Lower lobe of right lung (tissue), 2 donors: ENCODE measurements at regions not wholly inside any gene's neighbourhood (a gene's known extent, or its start where the extent isn't known, plus 50 kb on each side); places are given as distances from the start of the nearest gene placed in this dataset.

Source experiments
- ATAC-seq, 2 donors: fragments of 200-7000 bp; cut with Tn5 transposase; one replicate each; pipeline ENCODE4 v1.9.1; 2020 to 2022; ENCODE audit warnings: mild to moderate bottlenecking in 2 of 2, moderate library complexity in 2 of 2
- DNase-seq: peaks from one replicate; pipeline ENCODE4 v3.0.0-alpha.2; 2020
- H3K27ac ChIP-seq: fragments of 200-600 bp; one replicate; pipeline ENCODE4 v1.8.0; 2022
- H3K27me3 ChIP-seq: fragments of 200-600 bp; one replicate; pipeline ENCODE4 v1.8.0; 2022; ENCODE audit warnings: low read depth
- H3K36me3 ChIP-seq: fragments of 200-600 bp; one replicate; pipeline ENCODE4 v1.8.0; 2022; ENCODE audit warnings: mild to moderate bottlenecking
- H3K4me1 ChIP-seq: fragments of 200-600 bp; one replicate; pipeline ENCODE4 v1.8.0; 2022
- H3K4me3 ChIP-seq: fragments of 200-600 bp; one replicate; pipeline ENCODE4 v1.8.0; 2022; ENCODE audit warnings: mild to moderate bottlenecking
- H3K9me3 ChIP-seq: fragments of 200-600 bp; one replicate; pipeline ENCODE4 v1.8.0; 2022
- CTCF ChIP-seq: fragments of 200-600 bp; IDR thresholded peaks from one replicate; pipeline ENCODE4 v1.8.0; 2022; ENCODE audit warnings: antibody characterized with exemption, mild to moderate bottlenecking
- intact Hi-C: fragments of 100-400 bp; cut with DNase I; formaldehyde crosslinking; loops from one replicate; pipeline ENCODE4 v1.11.0; 2022
- donor health status: DM: no; HTN: yes; CAD: no; lungs with severe emphysema.

- TF ChIP-seq CTCF: no peak
- H3K9me3 ChIP-seq: no peaks in the 10 kb centered on the region
- peak in 1 of 2 donors; percentile 33 for ATAC-seq
- intact Hi-C loops: no loop called here
- H3K4me1 ChIP-seq: peaks cover 5% of the 10 kb centered on the region
- H3K36me3 ChIP-seq: no peaks in the 10 kb centered on the region
- H3K27ac ChIP-seq: no peak overlapping the region
- no peak overlapping the region for H3K4me3 ChIP-seq
- no peaks in the 10 kb centered on the region for H3K27me3 ChIP-seq
- DNase-seq: no peak
These were observed 408.7 kb downstream of the ARHGEF28 start for GRCh38 chr5:74034733-74035132.

DNA sequence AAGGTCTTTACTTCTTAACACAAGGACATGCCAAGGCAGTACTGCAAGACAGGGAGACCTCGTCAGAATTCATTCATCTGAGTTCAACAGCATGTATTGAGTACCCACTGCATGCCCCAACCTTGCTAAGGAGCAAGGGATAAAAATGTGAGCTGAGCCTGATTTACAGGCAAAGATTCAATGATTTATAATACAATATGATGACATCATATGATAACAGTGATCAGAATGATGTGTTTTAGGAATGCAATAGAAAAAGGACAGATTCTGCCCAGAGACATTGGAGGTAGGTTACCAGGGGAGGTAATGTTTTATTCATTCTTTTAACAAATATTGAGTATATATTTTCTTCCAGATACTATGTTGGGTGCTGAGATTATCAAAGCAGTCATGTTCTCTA is 406.6 kb downstream of the ARHGEF28 start:
- no peaks in the 10 kb centered on the region for H3K36me3 ChIP-seq
- intact Hi-C loops: no loop called here
- peaks cover 5% of the 10 kb centered on the region for H3K4me1 ChIP-seq
- no peak for ATAC-seq
- TF ChIP-seq CTCF: no peak
- DNase-seq: no peak
- no peaks in the 10 kb centered on the region for H3K27me3 ChIP-seq
- no peaks in the 10 kb centered on the region for H3K9me3 ChIP-seq
- H3K27ac ChIP-seq: no peak overlapping the region
- H3K4me3 ChIP-seq: no peak overlapping the region

DNA sequence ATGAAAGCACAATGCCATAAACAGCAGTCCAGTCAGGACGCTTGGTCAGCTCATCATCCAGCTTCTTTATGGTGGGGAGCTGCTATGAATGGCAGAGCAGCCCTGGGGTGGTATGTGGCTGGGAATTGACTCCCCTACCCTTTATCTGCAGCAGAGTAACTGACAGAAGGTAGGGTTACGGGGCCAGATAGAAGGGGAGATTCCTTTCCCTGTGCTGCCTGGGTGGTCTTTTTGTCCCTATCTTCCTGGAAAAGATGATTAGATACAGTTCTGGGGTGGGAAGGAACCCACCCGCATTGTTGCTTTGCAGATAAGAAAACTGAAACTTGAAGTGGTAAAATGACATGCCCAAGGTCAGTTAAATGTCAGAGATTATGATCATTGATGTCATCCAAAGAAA is 405.5 kb downstream of the ARHGEF28 start:
- Histone ChIP-seq H3K36me3 (no peaks in the 10 kb centered on the region), H3K27me3 (no peaks in the 10 kb centered on the region), H3K4me3 (no peak overlapping the region), H3K4me1 (peaks cover 5% of the 10 kb centered on the region), H3K27ac (no peak overlapping the region), H3K9me3 (no peaks in the 10 kb centered on the region)
- intact Hi-C loops: no loop called here
- DNase-seq (no peak), ATAC-seq (no peak)
- no peak for TF ChIP-seq CTCF

DNA sequence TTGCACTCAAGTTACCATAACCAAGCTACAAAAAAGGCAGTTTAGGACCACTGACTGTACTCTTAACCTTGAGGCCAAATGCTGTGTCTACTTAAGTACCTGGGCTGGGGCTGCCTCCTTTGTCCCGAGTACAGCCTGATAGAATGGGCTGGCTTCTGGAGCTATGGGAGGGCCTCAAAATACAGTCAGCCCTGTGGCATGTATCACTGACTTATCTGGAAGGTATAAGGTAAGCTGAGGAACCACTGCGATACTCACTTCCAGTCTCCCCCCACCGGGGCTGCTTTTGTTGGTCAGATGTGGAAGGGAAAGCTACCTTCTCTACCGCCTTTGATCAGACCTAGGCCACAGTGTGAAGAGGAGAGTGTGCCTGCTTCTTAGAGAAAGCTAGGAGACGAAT is 404.8 kb downstream of the ARHGEF28 start:
- intact Hi-C loops: no loop called here
- peaks cover 3% of the 10 kb centered on the region for H3K4me1 ChIP-seq
- no peak overlapping the region for H3K4me3 ChIP-seq
- no peak for TF ChIP-seq CTCF
- no peaks in the 10 kb centered on the region for H3K27me3 ChIP-seq
- no peak overlapping the region for H3K27ac ChIP-seq
- H3K36me3 ChIP-seq: no peaks in the 10 kb centered on the region
- DNase-seq (no peak), ATAC-seq (no peak)
- no peaks in the 10 kb centered on the region for H3K9me3 ChIP-seq

DNA sequence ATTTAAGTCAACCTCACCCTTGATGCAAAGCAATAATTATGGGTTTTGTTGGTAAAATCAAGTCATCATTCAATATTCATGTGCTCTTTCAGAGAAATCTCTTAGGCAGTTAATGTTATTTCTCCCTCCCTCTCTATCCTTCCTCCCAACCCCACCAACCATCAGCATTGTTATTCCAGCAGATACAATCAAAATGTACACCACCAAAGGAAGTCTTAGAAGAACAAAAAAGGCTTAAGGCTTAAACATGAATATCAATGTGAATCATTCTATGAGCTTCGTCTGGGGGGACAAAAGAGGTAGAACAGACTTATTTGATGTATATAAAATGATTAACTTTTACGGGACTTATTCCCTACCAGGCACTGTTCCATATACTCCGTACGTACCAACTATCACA is 404.4 kb downstream of the ARHGEF28 start:
- Histone ChIP-seq H3K4me3 (no peak overlapping the region), H3K36me3 (no peaks in the 10 kb centered on the region), H3K9me3 (no peaks in the 10 kb centered on the region), H3K27me3 (no peaks in the 10 kb centered on the region), H3K27ac (no peak overlapping the region), H3K4me1 (no peaks in the 10 kb centered on the region)
- DNase-seq: no peak
- TF ChIP-seq CTCF: no peak
- no peak for ATAC-seq
- intact Hi-C loops: no loop called here

DNA sequence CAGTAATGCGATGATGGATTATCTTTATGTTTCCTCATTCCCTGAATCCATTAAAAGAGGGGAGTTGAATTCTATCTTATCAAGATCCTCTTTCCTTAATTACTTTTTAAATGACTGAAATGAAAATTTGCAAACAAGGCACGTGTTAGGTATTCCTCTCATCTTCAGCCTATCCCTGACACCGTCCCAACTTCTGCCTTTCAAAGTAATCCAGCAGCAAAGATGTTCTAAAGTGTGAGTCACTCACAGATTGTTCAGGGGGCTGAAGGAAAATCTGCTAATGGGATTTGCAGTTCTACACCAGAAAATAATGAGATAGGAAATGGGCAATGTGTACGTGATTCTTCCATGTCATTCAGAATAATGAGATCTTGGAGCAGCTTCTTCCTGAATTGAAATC is 403.0 kb downstream of the ARHGEF28 start:
- ATAC-seq: no peak
- no peaks in the 10 kb centered on the region for H3K36me3 ChIP-seq
- intact Hi-C loops: no loop called here

More for the DNA sequence above, 403.0 kb downstream of the ARHGEF28 start:
- H3K27ac ChIP-seq: no peak overlapping the region
- DNase-seq: no peak
- H3K4me3 ChIP-seq: no peak overlapping the region
- no peak for TF ChIP-seq CTCF
- no peaks in the 10 kb centered on the region for H3K4me1 ChIP-seq
- no peaks in the 10 kb centered on the region for H3K9me3 ChIP-seq
- no peaks in the 10 kb centered on the region for H3K27me3 ChIP-seq
